ENCODE measurements at regions not wholly inside any gene's neighbourhood (a gene's known extent, or its start where the extent isn't known, plus 50 kb on each side); places are given as distances from the start of the nearest gene placed in this dataset.

DNA sequence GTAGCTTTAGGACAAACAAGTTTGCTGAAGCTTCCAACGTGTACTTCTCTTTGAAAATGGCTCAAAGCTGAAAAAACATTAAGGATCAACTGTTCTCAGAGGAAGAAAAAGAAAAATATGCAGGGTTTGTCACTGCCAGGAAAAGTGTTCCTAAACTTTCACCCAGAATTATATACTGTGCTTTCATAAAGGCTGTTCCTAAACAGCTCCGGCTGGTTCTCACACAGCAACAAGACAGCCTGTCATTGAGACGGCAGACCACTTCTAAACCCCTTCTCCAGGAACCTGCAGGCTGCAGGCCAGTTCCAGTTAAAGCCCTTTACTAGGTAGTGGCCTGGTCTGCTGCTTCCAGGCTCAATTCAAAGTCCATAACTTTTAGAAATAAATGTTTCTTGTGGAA is 97.4 kb upstream of the SOX4 start:
- no peaks in the 10 kb centered on the region for H3K4me1 ChIP-seq
- H3K4me3 ChIP-seq, result no peak overlapping the region
- no peaks in the 10 kb centered on the region for H3K9me3 ChIP-seq
- 6 to 16% methylated on average over 2 to 3 of the region's 3 CpGs for WGBS, 2 donors (ENCODE audit: low coverage in 1 of 2)
- no peaks in the 10 kb centered on the region for H3K27me3 ChIP-seq
- TF ChIP-seq EP300 (IDR thresholded peaks at IDR 0.05), result no peak
- no peak for TF ChIP-seq POLR2AphosphoS5 (IDR thresholded peaks at IDR 0.05)
- no peak for TF ChIP-seq POLR2A (IDR thresholded peaks at IDR 0.05)
- no peaks in the 10 kb centered on the region for H3K36me3 ChIP-seq
- no peak overlapping the region for H3K27ac ChIP-seq
- ATAC-seq, result no peak

DNA sequence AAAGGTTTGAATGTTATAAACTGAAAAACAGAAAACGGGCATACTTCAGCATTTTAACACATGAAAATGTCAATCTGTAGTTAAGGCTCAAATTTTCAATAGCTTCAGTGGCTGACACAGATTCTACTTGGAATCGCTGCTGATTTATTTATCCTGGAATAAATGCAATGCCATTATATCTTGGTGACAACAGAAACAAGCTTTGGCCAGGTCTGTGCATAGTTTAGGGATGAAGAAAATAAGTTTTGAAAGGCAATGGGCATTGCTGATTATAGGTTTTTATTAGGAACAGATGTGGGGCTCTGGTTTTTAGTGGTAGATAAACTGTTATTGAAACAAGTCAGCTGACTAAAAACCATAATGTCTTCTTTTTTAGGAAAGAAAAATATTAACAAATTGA is 96.8 kb upstream of the SOX4 start:
- Histone ChIP-seq H3K4me3 (no peak overlapping the region), H3K27ac (no peak overlapping the region), H3K4me1 (no peaks in the 10 kb centered on the region)

DNA sequence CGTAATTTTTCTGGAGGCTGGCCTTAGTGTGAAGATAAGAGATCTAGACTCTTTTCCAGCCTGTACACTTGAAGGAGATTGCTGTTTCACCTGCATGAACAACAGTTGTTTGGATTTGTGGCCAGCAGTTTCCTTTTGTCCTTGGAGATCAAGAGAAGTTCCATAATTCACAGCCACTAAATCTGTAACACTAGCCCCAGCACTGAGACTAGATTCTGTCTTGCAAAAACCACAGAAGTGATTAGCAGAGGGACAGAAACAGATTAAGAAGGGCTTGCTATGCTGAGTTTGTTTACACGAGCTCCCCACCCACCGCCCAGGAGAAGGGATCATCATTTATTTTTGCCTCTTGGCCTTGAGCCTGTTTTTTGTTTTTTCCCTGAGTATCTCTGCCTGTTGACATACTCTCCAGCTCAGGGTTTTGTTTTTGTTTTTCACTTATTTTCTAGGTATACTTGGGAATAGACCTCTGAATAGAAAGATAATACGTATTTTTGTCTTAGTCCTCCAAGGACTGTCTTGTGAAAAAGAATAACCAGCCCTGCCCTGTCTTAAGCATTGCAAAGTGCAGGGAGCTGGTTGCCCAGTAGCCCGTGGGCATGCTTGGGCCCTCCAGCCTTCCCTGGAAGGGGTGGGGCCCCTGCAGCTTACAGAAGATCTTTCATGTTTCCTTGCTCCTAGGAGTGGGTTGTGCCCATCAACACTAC is 93.1 kb upstream of the SOX4 start:
- TF ChIP-seq EP300 (IDR thresholded peaks at IDR 0.05) (no peak), POLR2AphosphoS5 (IDR thresholded peaks at IDR 0.05) (no peak), POLR2A (IDR thresholded peaks at IDR 0.05) (no peak)
- TF ChIP-seq, protein P1, sequence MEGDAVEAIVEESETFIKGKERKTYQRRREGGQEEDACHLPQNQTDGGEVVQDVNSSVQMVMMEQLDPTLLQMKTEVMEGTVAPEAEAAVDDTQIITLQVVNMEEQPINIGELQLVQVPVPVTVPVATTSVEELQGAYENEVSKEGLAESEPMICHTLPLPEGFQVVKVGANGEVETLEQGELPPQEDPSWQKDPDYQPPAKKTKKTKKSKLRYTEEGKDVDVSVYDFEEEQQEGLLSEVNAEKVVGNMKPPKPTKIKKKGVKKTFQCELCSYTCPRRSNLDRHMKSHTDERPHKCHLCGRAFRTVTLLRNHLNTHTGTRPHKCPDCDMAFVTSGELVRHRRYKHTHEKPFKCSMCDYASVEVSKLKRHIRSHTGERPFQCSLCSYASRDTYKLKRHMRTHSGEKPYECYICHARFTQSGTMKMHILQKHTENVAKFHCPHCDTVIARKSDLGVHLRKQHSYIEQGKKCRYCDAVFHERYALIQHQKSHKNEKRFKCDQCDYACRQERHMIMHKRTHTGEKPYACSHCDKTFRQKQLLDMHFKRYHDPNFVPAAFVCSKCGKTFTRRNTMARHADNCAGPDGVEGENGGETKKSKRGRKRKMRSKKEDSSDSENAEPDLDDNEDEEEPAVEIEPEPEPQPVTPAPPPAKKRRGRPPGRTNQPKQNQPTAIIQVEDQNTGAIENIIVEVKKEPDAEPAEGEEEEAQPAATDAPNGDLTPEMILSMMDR (IDR thresholded peaks at IDR 0.05), result no peak
- ATAC-seq, result no peak
- Histone ChIP-seq H3K9me3 (peaks cover 0 to 4% (median 0%) of the 10 kb centered on the region in 3 donors), H3K27ac (no peak overlapping the region), H3K36me3 (no peaks in the 10 kb centered on the region), H3K4me3 (no peak overlapping the region), H3K27me3 (no peaks in the 10 kb centered on the region), H3K4me1 (no peaks in the 10 kb centered on the region)
- WGBS, 2 donors (ENCODE audit: low coverage in 1 of 2), result 80 to 90% methylated on average over 4 to 5 of the region's 5 CpGs

More for the DNA sequence above, 96.8 kb upstream of the SOX4 start:
- WGBS, 2 donors (ENCODE audit: low coverage in 1 of 2), result 61 to 76% methylated on average over 2 of the region's 2 CpGs
- TF ChIP-seq POLR2A (IDR thresholded peaks at IDR 0.05) (no peak), POLR2AphosphoS5 (IDR thresholded peaks at IDR 0.05) (no peak), EP300 (IDR thresholded peaks at IDR 0.05) (no peak)
- TF ChIP-seq, protein P1 (IDR thresholded peaks at IDR 0.05), result no peak
- no peak for ATAC-seq
- Histone ChIP-seq H3K9me3 (no peaks in the 10 kb centered on the region), H3K36me3 (no peaks in the 10 kb centered on the region), H3K27me3 (no peaks in the 10 kb centered on the region)

DNA sequence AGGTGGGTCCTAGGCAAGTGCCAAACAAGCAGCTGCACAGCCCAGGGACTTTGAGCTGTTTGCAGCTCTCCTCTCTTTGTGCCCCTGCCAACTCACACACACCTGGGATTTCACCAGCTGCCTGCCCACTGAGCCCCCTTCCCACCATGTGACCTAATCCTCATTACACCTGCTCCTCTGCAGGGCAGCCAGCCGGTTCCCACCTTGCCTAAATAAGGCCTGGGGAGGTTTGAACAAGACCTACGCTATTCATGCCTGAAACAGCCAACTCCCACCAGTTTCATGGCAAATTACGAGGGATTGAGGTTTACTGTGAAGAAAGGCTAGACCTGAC is 92.6 kb upstream of the SOX4 start:
- WGBS, 2 donors (ENCODE audit: low coverage in 1 of 2), result 100% methylated on average over 1 of the region's 3 CpGs; no CpG with 5 or more reads in 1 of the 2 donors
- Histone ChIP-seq H3K27ac (no peak overlapping the region), H3K4me3 (no peak overlapping the region), H3K27me3 (no peaks in the 10 kb centered on the region), H3K36me3 (no peaks in the 10 kb centered on the region), H3K9me3 (peaks cover 0 to 4% (median 0%) of the 10 kb centered on the region in 3 donors), H3K4me1 (no peaks in the 10 kb centered on the region)
- ATAC-seq, result no peak
- no peak for TF ChIP-seq POLR2AphosphoS5 (IDR thresholded peaks at IDR 0.05)
- TF ChIP-seq POLR2A (IDR thresholded peaks at IDR 0.05), result no peak
- TF ChIP-seq, protein P1 (IDR thresholded peaks at IDR 0.05), result no peak
- TF ChIP-seq EP300 (IDR thresholded peaks at IDR 0.05), result no peak

DNA sequence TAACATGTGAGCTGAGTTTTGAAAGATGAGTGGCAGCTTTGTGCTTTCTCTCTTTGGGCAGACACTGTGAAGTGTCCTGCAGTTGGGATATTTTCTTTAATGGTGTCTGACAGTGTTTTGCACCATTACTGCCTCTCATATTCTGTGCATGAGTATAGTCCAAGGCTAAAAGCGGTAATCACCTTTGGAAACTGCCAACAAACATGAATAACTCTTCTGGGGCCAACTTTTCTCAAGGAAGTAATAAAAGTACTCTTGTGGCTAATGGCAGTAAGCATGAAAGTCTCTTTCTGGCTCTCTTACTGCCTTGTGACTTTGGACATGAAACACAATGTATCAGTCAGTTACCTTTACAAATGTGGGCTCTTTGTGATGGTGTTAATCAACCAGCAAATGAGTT is 91.7 kb upstream of the SOX4 start:
- H3K27ac ChIP-seq, result no peak overlapping the region
- 60 to 91% methylated on average over 1 of the region's 1 CpG for WGBS, 2 donors (ENCODE audit: low coverage in 1 of 2)

More for the DNA sequence above, 91.7 kb upstream of the SOX4 start:
- Histone ChIP-seq H3K4me3 (no peak overlapping the region), H3K4me1 (no peaks in the 10 kb centered on the region), H3K27me3 (no peaks in the 10 kb centered on the region), H3K36me3 (no peaks in the 10 kb centered on the region), H3K9me3 (peaks cover 0 to 4% (median 0%) of the 10 kb centered on the region in 3 donors)
- ATAC-seq, result no peak
- TF ChIP-seq, protein P1 (IDR thresholded peaks at IDR 0.05), result no peak
- TF ChIP-seq EP300 (IDR thresholded peaks at IDR 0.05) (no peak), POLR2AphosphoS5 (IDR thresholded peaks at IDR 0.05) (no peak), POLR2A (IDR thresholded peaks at IDR 0.05) (no peak)
